K562 (cell line): ENCODE measurements at regions not wholly inside any gene's neighbourhood (a gene's known extent, or its start where the extent isn't known, plus 50 kb on each side); places are given as distances from the start of the nearest gene placed in this dataset.

Experiments
- ATAC-seq: fragments of 200-7000 bp; cut with Tn5 transposase; 3 replicates; pipeline ENCODE4 v1.9.1; 2020; ENCODE audit warnings: moderate library complexity
- BruUV-seq: library from RNA; stranded (reverse); fragments of 400-500 nt; replicated peaks from 2 replicates; lab custom pipeline; 2021; lab: Mats Ljungman, UMichigan
- CTCF ChIA-PET: fragments of 300-600 bp; formaldehyde crosslinking; extraction: SDS; loops from one replicate; lab custom pipeline; 2021; ENCODE audit warnings: low intra/inter-chr PET ratio; lab: Yijun Ruan, JAX
- POLR2A ChIA-PET: fragments of 300-600, 350-650 bp; sonication (Branson Sonifier 250); formaldehyde crosslinking; extraction: SDS; loops from one replicate; lab custom pipeline; 2021; ENCODE audit warnings: antibody characterized with exemption, inconsistent platforms; lab: Yijun Ruan, JAX
- DNase-seq, 4 experiments: peaks; one replicate each; pipeline versions ENCODE4 v3.0.0 to v3.0.0-alpha.2; 2011 to 2018; ENCODE audit warnings: low spot score in 3 of 4, mixed read lengths in 3 of 4; ENCODE audit errors: extremely low read depth in 1 of 4
- FAIRE-seq: peaks from 2 replicates; lab custom pipeline; 2011; peaks lifted over from hg19 to GRCh38; lab: Jason Lieb, UNC
- H2AFZ ChIP-seq: 2 replicates; pipeline ENCODE4 v1.6.0; 2011; ENCODE audit warnings: low read depth, low read length, control low read depth, inconsistent platforms
- H3K27ac ChIP-seq: fragments of 200-600 bp; 3 replicates; pipeline ENCODE4 v1.8.0; 2011; ENCODE audit warnings: low read depth, mild to moderate bottlenecking, control low read depth, inconsistent platforms, low read length, moderate library complexity, mixed read lengths; ENCODE audit errors: extremely low read depth
- H3K27me3 ChIP-seq, 2 experiments: fragments of 300-600 bp in 1 of 2; 2 replicates in 1 of 2; 3 replicates in 1 of 2; pipeline versions ENCODE4 v1.6.0 to v1.8.0; 2011; ENCODE audit warnings: inconsistent platforms in 2 of 2, low read length in 2 of 2, mild to moderate bottlenecking in 1 of 2, mixed read lengths in 1 of 2, moderate library complexity in 1 of 2; ENCODE audit not compliant: control insufficient read depth in 2 of 2, insufficient read depth in 2 of 2
- H3K36me3 ChIP-seq: fragments of 300-600 bp; 3 replicates; pipeline ENCODE4 v1.8.0; 2011; ENCODE audit warnings: mild to moderate bottlenecking, low read length, inconsistent platforms; ENCODE audit not compliant: control insufficient read depth, insufficient read depth
- H3K4me1 ChIP-seq, 2 experiments: fragments of 200-600 bp in 1 of 2; replicated peaks in 1 of 2; 2 replicates in 1 of 2; 3 replicates in 1 of 2; pipeline versions ENCODE4 v1.5.1 to v1.8.0; 2011; ENCODE audit warnings: inconsistent platforms in 2 of 2, low read length in 2 of 2, mild to moderate bottlenecking in 1 of 2, mixed read lengths in 1 of 2, moderate library complexity in 1 of 2; ENCODE audit not compliant: control insufficient read depth in 2 of 2, insufficient read depth in 2 of 2
- H3K4me2 ChIP-seq: 2 replicates; pipeline ENCODE4 v1.6.1; 2011; ENCODE audit warnings: low read length, control low read depth, inconsistent platforms, mixed read lengths; ENCODE audit not compliant: insufficient read depth
- H3K4me3 ChIP-seq: fragments of 200-600 bp; sonication (generic), shearing (Covaris generic); 2 replicates; pipeline ENCODE4 v1.5.1; 2016; ENCODE audit warnings: control low read depth, inconsistent platforms
- H3K79me2 ChIP-seq: fragments of 200-600 bp; 3 replicates; pipeline ENCODE4 v1.8.0; 2011; ENCODE audit warnings: low read length, inconsistent platforms; ENCODE audit not compliant: control insufficient read depth, insufficient read depth
- H3K9ac ChIP-seq, 2 experiments: 2 replicates each; pipeline versions ENCODE4 v1.6.0 to v1.6.1; 2011; ENCODE audit warnings: low read depth in 2 of 2, low read length in 2 of 2, control low read depth in 1 of 2, inconsistent platforms in 1 of 2, mild to moderate bottlenecking in 1 of 2, mixed read lengths in 1 of 2; ENCODE audit not compliant: insufficient read depth in 1 of 2
- H3K9me1 ChIP-seq: one replicate; pipeline ENCODE4 v1.6.0; 2011; ENCODE audit warnings: inconsistent platforms, mild to moderate bottlenecking, low read length, moderate library complexity; ENCODE audit not compliant: control insufficient read depth, insufficient read depth
- H3K9me3 ChIP-seq: replicated peaks from 2 replicates; pipeline ENCODE4 v1.5.1; 2011; ENCODE audit warnings: low read depth, low read length, inconsistent platforms; ENCODE audit not compliant: control insufficient read depth, insufficient read depth
- H4K20me1 ChIP-seq: replicated peaks from 2 replicates; pipeline ENCODE4 v1.6.1; 2011; ENCODE audit warnings: low read length, inconsistent platforms, mixed read lengths; ENCODE audit not compliant: control insufficient read depth, insufficient read depth
- JUND ChIP-seq, 2 experiments: IDR thresholded peaks; 2 replicates in 1 of 2; 3 replicates in 1 of 2; pipeline ENCODE4 v1.6.1; 2011; ENCODE audit warnings: borderline replicate concordance in 2 of 2, low read depth in 2 of 2, low read length in 2 of 2, improper control_type of control experiment in 1 of 2, missing biosample characterization in 1 of 2, missing genetic modification characterization in 1 of 2, missing genetic modification reagents in 1 of 2
- LEF1 ChIP-seq: fragments of 450-650 bp; IDR thresholded peaks from 2 replicates; pipeline ENCODE4 v1.6.1; 2016; ENCODE audit warnings: mild to moderate bottlenecking
- NR2C1 ChIP-seq, 2 experiments: fragments of 450-650 bp; IDR thresholded peaks; 2 replicates each; pipeline ENCODE4 v1.6.1; 2017; ENCODE audit warnings: mild to moderate bottlenecking in 2 of 2, antibody characterized with exemption in 1 of 2, inconsistent platforms in 1 of 2, missing compliant biosample characterization in 1 of 2, missing genetic modification characterization in 1 of 2
- POLR2G ChIP-seq: fragments of 200-400 bp; formaldehyde crosslinking; IDR thresholded peaks from 2 replicates; pipeline ENCODE4 v1.6.1; 2017; ENCODE audit warnings: low read depth, mild to moderate bottlenecking, antibody characterized with exemption, low read length, moderate library complexity
- PTBP1 ChIP-seq: fragments of 200-400 bp; formaldehyde crosslinking; IDR thresholded peaks from 2 replicates; pipeline ENCODE4 v1.6.1; 2017; ENCODE audit warnings: low read depth, low read length
- ZNF175 ChIP-seq: fragments of 200-800 bp; sonication (Bioruptor generic); IDR thresholded peaks from 2 replicates; pipeline ENCODE4 v1.6.1; 2016; ENCODE audit warnings: low read depth, mild to moderate bottlenecking, missing genetic modification characterization, missing compliant biosample characterization
- ZNF431 ChIP-seq: sonication (generic); formaldehyde crosslinking; IDR thresholded peaks from 2 replicates; pipeline ENCODE4 v1.8.0; 2022; ENCODE audit warnings: mild to moderate bottlenecking, missing genetic modification reagents
- WGBS: fragments of 100-300 bp; shearing (Covaris generic); methylation state at CpG from one replicate; pipeline ENCODE4 v1.1.6; 2016; ENCODE audit warnings: low coverage, mixed read lengths; ENCODE audit not compliant: insufficient coverage; ENCODE audit errors: missing lambda C conversion rate; 5-methylcytosine and 5-hydroxymethylcytosine counted together
- in situ Hi-C: fragments of 300-500 bp; cut with MboI; formaldehyde crosslinking; loops from 4 replicates; pipeline ENCODE4 v1.15.0; 2018; ENCODE audit warnings: inconsistent platforms, mixed read lengths
- intact Hi-C: fragments of 100-400 bp; cut with micrococcal nuclease; formaldehyde crosslinking; loops from 2 replicates; pipeline ENCODE4 v1.14.2; 2022

- no peak for TF ChIP-seq ZNF175 (CRISPR knock-in tag)
Measured at GRCh38 chr22:47686594-47687345, 924.3 kb downstream of the TBC1D22A start (continued).

- POLR2A ChIA-PET: interaction anchor here (0.6 to 0.7 kb wide), 2 partner anchors 107 to 274 kb away, joined by 3 read pairs; no protein-coding TSS in a partner anchor
- H3K9ac ChIP-seq: no peak overlapping the region
- no peak overlapping the region for H3K4me2 ChIP-seq
- no peaks in the 10 kb centered on the region for H3K27me3 ChIP-seq
- H4K20me1 ChIP-seq: no peaks in the 10 kb centered on the region
- 0 out of 2 replicates have a peak, but pooled peaks have one; percentile 12 for TF ChIP-seq POLR2G
- TF ChIP-seq PTBP1: no peak
- TF ChIP-seq NR2C1 (IDR thresholded peaks at IDR 0.05): no peak
- no peak for TF ChIP-seq NR2C1 (tag; IDR thresholded peaks at IDR 0.05)
- no peak for TF ChIP-seq ZNF431 (CRISPR knock-in tag)
- no peak for TF ChIP-seq JUND (IDR thresholded peaks at IDR 0.05; ENCODE audit: borderline replicate concordance, low read depth, low read length)
- no peak for TF ChIP-seq JUND (tag; IDR thresholded peaks at IDR 0.05; ENCODE audit: borderline replicate concordance, low read depth, low read length)
- TF ChIP-seq LEF1: no peak
- no peaks in the 10 kb centered on the region for H3K9me3 ChIP-seq
- in situ Hi-C loops (no loop called here), intact Hi-C loops (no loop called here)
- DNase-seq (no peak), ATAC-seq (no peak), FAIRE-seq (no peak)
- H2AFZ ChIP-seq: no peak overlapping the region
- no peak overlapping the region for H3K27ac ChIP-seq
- BruUV-seq: no TSS peak
- WGBS: 96% methylated on average over 5 of the region's 13 CpGs
- H3K4me3 ChIP-seq: no peak overlapping the region
- peaks cover 5% of the 10 kb centered on the region; the same call in 1 of the 3 replicates for H3K79me2 ChIP-seq
- peaks cover 5 to 17% of the 10 kb centered on the region in 2 experiments; a peak in 3 of 5 replicates for H3K4me1 ChIP-seq
- peaks cover 16% of the 10 kb centered on the region; the same call in 2 of the 3 replicates for H3K36me3 ChIP-seq
- H3K9me1 ChIP-seq: no peaks in the 10 kb centered on the region
- CTCF ChIA-PET: no interaction called here
Measured at GRCh38 chr22:47681411-47682165, 919.1 kb downstream of the TBC1D22A start.
